HEK293 (cell line): ENCODE measurements at regions not wholly inside any gene's neighbourhood (a gene's known extent, or its start where the extent isn't known, plus 50 kb on each side); places are given as distances from the start of the nearest gene placed in this dataset.

Experiments used
- CTCF ChIA-PET: fragments of 350-600 bp; formaldehyde crosslinking; extraction: SDS; loops from one replicate; lab custom pipeline; 2021; ENCODE audit warnings: antibody characterized with exemption; lab: Yijun Ruan, JAX
- POLR2A ChIA-PET: fragments of 300-600 bp; formaldehyde crosslinking; extraction: SDS; loops from one replicate; lab custom pipeline; 2020; ENCODE audit warnings: antibody characterized with exemption, inconsistent platforms; lab: Yijun Ruan, JAX
- H3K27ac ChIP-seq: fragments of 200-500 bp; sonication (Bioruptor generic); 2 replicates; pipeline ENCODE4 v1.5.1; 2014; ENCODE audit warnings: low read depth, low read length, control low read depth, inconsistent platforms; ENCODE audit errors: extremely low read depth
- H3K36me3 ChIP-seq, 2 experiments: fragments of 200-500 bp in 1 of 2; sonication (Bioruptor generic) in 1 of 2; 1 replicate in 1 of 2; 2 replicates in 1 of 2; pipeline ENCODE4 v1.5.1; 2014 to 2017; ENCODE audit warnings: inconsistent platforms in 2 of 2, low read length in 2 of 2; ENCODE audit not compliant: control insufficient read depth in 2 of 2, insufficient read depth in 1 of 2
- H3K4me1 ChIP-seq: fragments of 200-500 bp; sonication (Bioruptor generic); 2 replicates; pipeline ENCODE4 v1.5.1; 2014; ENCODE audit warnings: mild to moderate bottlenecking, low read length, inconsistent platforms; ENCODE audit not compliant: control insufficient read depth, insufficient read depth
- H3K4me3 ChIP-seq: 2 replicates; pipeline ENCODE4 v1.5.1; 2011; ENCODE audit warnings: low read depth, mild to moderate bottlenecking, control low read depth, low read length, moderate library complexity
- H3K9me3 ChIP-seq: fragments of 200-500 bp; sonication (Bioruptor generic); 2 replicates; pipeline ENCODE4 v1.5.1; 2014; ENCODE audit warnings: low read depth, low read length, inconsistent platforms; ENCODE audit not compliant: control insufficient read depth, insufficient read depth
- GFI1B ChIP-seq: fragments of 450-650 bp; formaldehyde crosslinking; IDR thresholded peaks from 2 replicates; pipeline ENCODE4 v1.5.1; 2016; ENCODE audit warnings: missing biosample characterization, missing genetic modification characterization
- SCRT2 ChIP-seq: fragments of 450-650 bp; formaldehyde crosslinking; IDR thresholded peaks from 2 replicates; pipeline ENCODE4 v1.5.1; 2016; ENCODE audit warnings: missing biosample characterization, missing genetic modification characterization
- SP7 ChIP-seq: fragments of 450-650 bp; formaldehyde crosslinking; IDR thresholded peaks from 2 replicates; pipeline ENCODE4 v1.5.1; 2016; ENCODE audit warnings: missing biosample characterization, missing genetic modification characterization
- TRIM28 ChIP-seq: IDR thresholded peaks from 2 replicates; pipeline ENCODE4 v1.6.1; 2011; ENCODE audit warnings: low read length, control low read depth, borderline replicate concordance
- WT1 ChIP-seq: fragments of 450-650 bp; formaldehyde crosslinking; IDR thresholded peaks from 2 replicates; pipeline ENCODE4 v1.5.1; 2016; ENCODE audit warnings: missing biosample characterization, missing genetic modification characterization
- ZBTB26 ChIP-seq: fragments of 450-650 bp; formaldehyde crosslinking; optimal IDR thresholded peaks from 2 replicates; pipeline ENCODE3; 2016; ENCODE audit warnings: missing biosample characterization, mild to moderate bottlenecking, missing genetic modification characterization
- ZEB2 ChIP-seq: fragments of 450-650 bp; formaldehyde crosslinking; IDR thresholded peaks from 2 replicates; pipeline ENCODE4 v1.5.1; 2016; ENCODE audit warnings: missing biosample characterization, missing genetic modification characterization
- ZFP41 ChIP-seq: fragments of 450-650 bp; formaldehyde crosslinking; IDR thresholded peaks from 2 replicates; pipeline ENCODE4 v1.5.1; 2016; ENCODE audit warnings: missing biosample characterization, missing genetic modification characterization, borderline replicate concordance
- ZNF132 ChIP-seq: fragments of 450-650 bp; formaldehyde crosslinking; IDR thresholded peaks from 2 replicates; pipeline ENCODE4 v1.5.1; 2017; ENCODE audit warnings: missing biosample characterization, missing genetic modification characterization, borderline replicate concordance
- ZNF266 ChIP-seq: fragments of 450-650 bp; formaldehyde crosslinking; IDR thresholded peaks from 2 replicates; pipeline ENCODE4 v1.5.1; 2016; ENCODE audit warnings: missing biosample characterization, missing genetic modification characterization, low read depth
- ZNF274 ChIP-seq, 2 experiments: fragments of 200-500 bp in 1 of 2; fragments of 450-650 bp in 1 of 2; sonication (Bioruptor generic) in 1 of 2; formaldehyde crosslinking in 1 of 2; IDR thresholded peaks; 2 replicates each; pipeline versions ENCODE4 v1.5.1 to v1.6.1; 2014 to 2016; ENCODE audit warnings: borderline replicate concordance in 1 of 2, inconsistent platforms in 1 of 2, low read length in 1 of 2, missing biosample characterization in 1 of 2, missing genetic modification characterization in 1 of 2
- ZNF350 ChIP-seq: fragments of 450-650 bp; formaldehyde crosslinking; IDR thresholded peaks from 2 replicates; pipeline ENCODE4 v1.5.0; 2017; ENCODE audit warnings: missing biosample characterization, mild to moderate bottlenecking, missing genetic modification characterization
- ZNF366 ChIP-seq: fragments of 450-650 bp; formaldehyde crosslinking; conservative IDR thresholded peaks from 2 replicates; pipeline ENCODE4 v1.5.1; 2016; ENCODE audit warnings: missing biosample characterization, missing genetic modification characterization
- ZNF391 ChIP-seq: fragments of 450-650 bp; formaldehyde crosslinking; IDR thresholded peaks from 2 replicates; pipeline ENCODE4 v1.5.1; 2016; ENCODE audit warnings: low read depth, missing biosample characterization, missing genetic modification characterization, borderline replicate concordance
- ZNF404 ChIP-seq: fragments of 450-650 bp; formaldehyde crosslinking; IDR thresholded peaks from 2 replicates; pipeline ENCODE4 v1.5.1; 2017; ENCODE audit warnings: missing biosample characterization, missing genetic modification characterization
- ZNF501 ChIP-seq: fragments of 450-650 bp; formaldehyde crosslinking; IDR thresholded peaks from 2 replicates; pipeline ENCODE4 v1.5.1; 2016; ENCODE audit warnings: missing biosample characterization, missing genetic modification characterization
- ZNF530 ChIP-seq: fragments of 450-650 bp; formaldehyde crosslinking; IDR thresholded peaks from 2 replicates; pipeline ENCODE4 v1.5.1; 2016; ENCODE audit warnings: low read depth, missing biosample characterization, missing genetic modification characterization
- ZNF560 ChIP-seq: fragments of 450-650 bp; formaldehyde crosslinking; IDR thresholded peaks from 2 replicates; pipeline ENCODE4 v1.5.1; 2017; ENCODE audit warnings: missing biosample characterization, missing genetic modification characterization, borderline replicate concordance
- ZNF645 ChIP-seq: fragments of 450-650 bp; formaldehyde crosslinking; IDR thresholded peaks from 2 replicates; pipeline ENCODE4; 2016; ENCODE audit warnings: missing biosample characterization, missing genetic modification characterization
- ZNF768 ChIP-seq: fragments of 450-650 bp; formaldehyde crosslinking; IDR thresholded peaks from 2 replicates; pipeline ENCODE4 v1.5.1; 2018; ENCODE audit warnings: missing biosample characterization, mild to moderate bottlenecking, missing genetic modification characterization
- ZNF792 ChIP-seq: fragments of 450-650 bp; formaldehyde crosslinking; IDR thresholded peaks from 2 replicates; pipeline ENCODE4 v1.5.1; 2016; ENCODE audit warnings: missing biosample characterization, missing genetic modification characterization
- TF ChIP-seq, protein P1 (sequence below): fragments of 450-650 bp; formaldehyde crosslinking; IDR thresholded peaks from 2 replicates; pipeline ENCODE4 v1.5.1; 2016; ENCODE audit warnings: missing biosample characterization, missing genetic modification characterization
- TF ChIP-seq, protein P2 (sequence below): fragments of 450-650 bp; formaldehyde crosslinking; conservative IDR thresholded peaks from 2 replicates; pipeline ENCODE4 v1.5.1; 2016; ENCODE audit warnings: low read depth, missing biosample characterization, missing genetic modification characterization

GRCh38 chr3:144875211-144875610, 903.6 kb downstream of the DIPK2A start (continued):
- no peak for TF ChIP-seq ZNF274 (IDR thresholded peaks at IDR 0.05; ENCODE audit: low read length)
- TF ChIP-seq ZNF274 (tag by site-specific recombination; IDR thresholded peaks at IDR 0.05; ENCODE audit: borderline replicate concordance): no peak
- no peak for TF ChIP-seq ZNF768 (tag by site-specific recombination)
- TF ChIP-seq WT1 (tag by site-specific recombination): no peak
- TF ChIP-seq ZNF350 (tag by site-specific recombination): no peak
- no peak for TF ChIP-seq ZNF530
- TF ChIP-seq, protein P1, sequence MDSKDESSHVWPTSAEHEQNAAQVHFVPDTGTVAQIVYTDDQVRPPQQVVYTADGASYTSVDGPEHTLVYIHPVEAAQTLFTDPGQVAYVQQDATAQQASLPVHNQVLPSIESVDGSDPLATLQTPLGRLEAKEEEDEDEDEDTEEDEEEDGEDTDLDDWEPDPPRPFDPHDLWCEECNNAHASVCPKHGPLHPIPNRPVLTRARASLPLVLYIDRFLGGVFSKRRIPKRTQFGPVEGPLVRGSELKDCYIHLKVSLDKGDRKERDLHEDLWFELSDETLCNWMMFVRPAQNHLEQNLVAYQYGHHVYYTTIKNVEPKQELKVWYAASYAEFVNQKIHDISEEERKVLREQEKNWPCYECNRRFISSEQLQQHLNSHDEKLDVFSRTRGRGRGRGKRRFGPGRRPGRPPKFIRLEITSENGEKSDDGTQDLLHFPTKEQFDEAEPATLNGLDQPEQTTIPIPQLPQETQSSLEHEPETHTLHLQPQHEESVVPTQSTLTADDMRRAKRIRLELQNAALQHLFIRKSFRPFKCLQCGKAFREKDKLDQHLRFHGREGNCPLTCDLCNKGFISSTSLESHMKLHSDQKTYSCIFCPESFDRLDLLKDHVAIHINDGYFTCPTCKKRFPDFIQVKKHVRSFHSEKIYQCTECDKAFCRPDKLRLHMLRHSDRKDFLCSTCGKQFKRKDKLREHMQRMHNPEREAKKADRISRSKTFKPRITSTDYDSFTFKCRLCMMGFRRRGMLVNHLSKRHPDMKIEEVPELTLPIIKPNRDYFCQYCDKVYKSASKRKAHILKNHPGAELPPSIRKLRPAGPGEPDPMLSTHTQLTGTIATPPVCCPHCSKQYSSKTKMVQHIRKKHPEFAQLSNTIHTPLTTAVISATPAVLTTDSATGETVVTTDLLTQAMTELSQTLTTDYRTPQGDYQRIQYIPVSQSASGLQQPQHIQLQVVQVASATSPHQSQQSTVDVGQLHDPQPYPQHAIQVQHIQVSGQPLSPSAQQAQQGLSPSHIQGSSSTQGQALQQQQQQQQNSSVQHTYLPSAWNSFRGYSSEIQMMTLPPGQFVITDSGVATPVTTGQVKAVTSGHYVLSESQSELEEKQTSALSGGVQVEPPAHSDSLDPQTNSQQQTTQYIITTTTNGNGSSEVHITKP (tag by site-specific recombination): no peak

DNA sequence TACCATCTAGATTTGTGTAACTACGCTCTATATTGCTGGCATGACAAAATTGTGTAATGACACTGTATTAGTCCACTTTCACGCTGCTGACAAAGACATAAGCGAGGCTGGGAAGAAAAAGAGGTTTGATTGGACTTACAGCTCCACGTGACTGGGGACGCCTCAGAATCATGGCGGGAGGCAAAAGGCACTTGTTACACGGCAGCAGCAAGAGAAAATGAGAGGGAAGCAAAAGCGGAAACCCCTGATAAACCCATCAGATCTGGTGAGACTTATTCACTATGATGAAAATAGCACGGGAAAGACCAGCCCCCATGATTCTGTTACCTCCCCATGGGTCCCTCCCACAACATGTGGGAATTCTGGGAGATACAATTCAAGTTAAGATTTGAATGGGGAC, 905.7 kb downstream of the DIPK2A start:
- Histone ChIP-seq H3K4me3 (no peak overlapping the region), H3K4me1 (no peaks in the 10 kb centered on the region), H3K27ac (no peak overlapping the region), H3K9me3 (no peaks in the 10 kb centered on the region), H3K36me3 (no peaks in the 10 kb centered on the region)
- ChIA-PET POLR2A (no interaction called here), CTCF (no interaction called here)
- no peak for TF ChIP-seq ZNF391
- no peak for TF ChIP-seq ZNF645 (tag by site-specific recombination)
- no peak for TF ChIP-seq TRIM28
- peak; percentile 79 for TF ChIP-seq SCRT2 (tag by site-specific recombination)
- no peak for TF ChIP-seq ZNF792

- Histone ChIP-seq H3K9me3 (no peaks in the 10 kb centered on the region), H3K27ac (no peak overlapping the region), H3K4me1 (no peaks in the 10 kb centered on the region), H3K4me3 (no peak overlapping the region), H3K36me3 (no peaks in the 10 kb centered on the region)
- TF ChIP-seq ZNF366 (tag by site-specific recombination) (no peak), ZNF404 (no peak), ZNF132 (tag by site-specific recombination) (no peak), ZFP41 (tag by site-specific recombination) (no peak), ZNF792 (no peak), ZBTB26 (tag by site-specific recombination) (no peak), ZNF560 (tag by site-specific recombination) (no peak), GFI1B (tag by site-specific recombination) (no peak), ZNF530 (no peak), ZNF266 (tag by site-specific recombination) (no peak), ZNF501 (no peak), ZEB2 (tag by site-specific recombination) (no peak), SP7 (tag by site-specific recombination) (no peak)
- TF ChIP-seq, protein P2, sequence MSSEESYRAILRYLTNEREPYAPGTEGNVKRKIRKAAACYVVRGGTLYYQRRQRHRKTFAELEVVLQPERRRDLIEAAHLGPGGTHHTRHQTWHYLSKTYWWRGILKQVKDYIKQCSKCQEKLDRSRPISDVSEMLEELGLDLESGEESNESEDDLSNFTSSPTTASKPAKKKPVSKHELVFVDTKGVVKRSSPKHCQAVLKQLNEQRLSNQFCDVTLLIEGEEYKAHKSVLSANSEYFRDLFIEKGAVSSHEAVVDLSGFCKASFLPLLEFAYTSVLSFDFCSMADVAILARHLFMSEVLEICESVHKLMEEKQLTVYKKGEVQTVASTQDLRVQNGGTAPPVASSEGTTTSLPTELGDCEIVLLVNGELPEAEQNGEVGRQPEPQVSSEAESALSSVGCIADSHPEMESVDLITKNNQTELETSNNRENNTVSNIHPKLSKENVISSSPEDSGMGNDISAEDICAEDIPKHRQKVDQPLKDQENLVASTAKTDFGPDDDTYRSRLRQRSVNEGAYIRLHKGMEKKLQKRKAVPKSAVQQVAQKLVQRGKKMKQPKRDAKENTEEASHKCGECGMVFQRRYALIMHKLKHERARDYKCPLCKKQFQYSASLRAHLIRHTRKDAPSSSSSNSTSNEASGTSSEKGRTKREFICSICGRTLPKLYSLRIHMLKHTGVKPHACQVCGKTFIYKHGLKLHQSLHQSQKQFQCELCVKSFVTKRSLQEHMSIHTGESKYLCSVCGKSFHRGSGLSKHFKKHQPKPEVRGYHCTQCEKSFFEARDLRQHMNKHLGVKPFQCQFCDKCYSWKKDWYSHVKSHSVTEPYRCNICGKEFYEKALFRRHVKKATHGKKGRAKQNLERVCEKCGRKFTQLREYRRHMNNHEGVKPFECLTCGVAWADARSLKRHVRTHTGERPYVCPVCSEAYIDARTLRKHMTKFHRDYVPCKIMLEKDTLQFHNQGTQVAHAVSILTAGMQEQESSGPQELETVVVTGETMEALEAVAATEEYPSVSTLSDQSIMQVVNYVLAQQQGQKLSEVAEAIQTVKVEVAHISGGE (tag by site-specific recombination): no peak
- ChIA-PET CTCF (no interaction called here), POLR2A (no interaction called here)
Observed at GRCh38 chr3:144879701-144880100, 908.1 kb downstream of the DIPK2A start.
